HG02981 (cell line): ENCODE measurements at regions not wholly inside any gene's neighbourhood (a gene's known extent, or its start where the extent isn't known, plus 50 kb on each side); places are given as distances from the start of the nearest gene placed in this dataset.
"Not testable (repeated sequence)": the region's sequence is repeated elsewhere in the genome, so short reads cannot be mapped to it uniquely, and the experiment has no call there.

Experiments used
- ATAC-seq: cut with Tn5 transposase; IDR thresholded peaks from one replicate; pipeline ENCODE4 v1.9.1; 2021; ENCODE audit warnings: mild to moderate bottlenecking, moderate library complexity; ENCODE audit not compliant: unreplicated experiment

GRCh38 chr16:22705799-22706198 is 108.2 kb upstream of the HS3ST2 start:
- ATAC-seq: no peak

GRCh38 chr16:22710326-22710725 is 103.6 kb upstream of the HS3ST2 start:
- ATAC-seq: no peak

GRCh38 chr16:22711847-22712246 is 102.1 kb upstream of the HS3ST2 start:
- ATAC-seq: no peak

- no peak for ATAC-seq
Measured at GRCh38 chr16:22712471-22712870, 101.5 kb upstream of the HS3ST2 start.

- ATAC-seq: not testable (repeated sequence)
Measured at GRCh38 chr16:22718598-22718997, 95.4 kb upstream of the HS3ST2 start.

- ATAC-seq: no peak
Measured at GRCh38 chr16:22719945-22720344, 94.0 kb upstream of the HS3ST2 start.

GRCh38 chr16:22721511-22722100 is 92.4 kb upstream of the HS3ST2 start:
- ATAC-seq: no peak

GRCh38 chr16:22722551-22723541 is 91.1 kb upstream of the HS3ST2 start:
- not testable (repeated sequence) for ATAC-seq

- no peak for ATAC-seq
Measured at GRCh38 chr16:22726868-22727267, 87.1 kb upstream of the HS3ST2 start.

- no peak for ATAC-seq
Measured at GRCh38 chr16:22727285-22728166, 86.4 kb upstream of the HS3ST2 start.

- no peak for ATAC-seq
Measured at GRCh38 chr16:22728167-22728836, 85.7 kb upstream of the HS3ST2 start.

GRCh38 chr16:22732400-22732799 is 81.6 kb upstream of the HS3ST2 start:
- no peak for ATAC-seq

- no peak for ATAC-seq
Measured at GRCh38 chr16:22732959-22733358, 81.0 kb upstream of the HS3ST2 start.

- ATAC-seq: no peak
Measured at GRCh38 chr16:22734368-22734767, 79.6 kb upstream of the HS3ST2 start.

- no peak for ATAC-seq
Measured at GRCh38 chr16:22736791-22737190, 77.2 kb upstream of the HS3ST2 start.

GRCh38 chr16:22739077-22739476 is 74.9 kb upstream of the HS3ST2 start:
- ATAC-seq: no peak

- ATAC-seq: no peak
Measured at GRCh38 chr16:22743401-22743800, 70.6 kb upstream of the HS3ST2 start.

GRCh38 chr16:22751104-22751667 is 62.8 kb upstream of the HS3ST2 start:
- ATAC-seq: no peak

- no peak for ATAC-seq
Measured at GRCh38 chr16:22751685-22752084, 62.3 kb upstream of the HS3ST2 start.

- ATAC-seq: no peak
Measured at GRCh38 chr16:22753451-22753850, 60.5 kb upstream of the HS3ST2 start.
